ENCODE measurements at regions not wholly inside any gene's neighbourhood (a gene's known extent, or its start where the extent isn't known, plus 50 kb on each side); places are given as distances from the start of the nearest gene placed in this dataset.

DNA sequence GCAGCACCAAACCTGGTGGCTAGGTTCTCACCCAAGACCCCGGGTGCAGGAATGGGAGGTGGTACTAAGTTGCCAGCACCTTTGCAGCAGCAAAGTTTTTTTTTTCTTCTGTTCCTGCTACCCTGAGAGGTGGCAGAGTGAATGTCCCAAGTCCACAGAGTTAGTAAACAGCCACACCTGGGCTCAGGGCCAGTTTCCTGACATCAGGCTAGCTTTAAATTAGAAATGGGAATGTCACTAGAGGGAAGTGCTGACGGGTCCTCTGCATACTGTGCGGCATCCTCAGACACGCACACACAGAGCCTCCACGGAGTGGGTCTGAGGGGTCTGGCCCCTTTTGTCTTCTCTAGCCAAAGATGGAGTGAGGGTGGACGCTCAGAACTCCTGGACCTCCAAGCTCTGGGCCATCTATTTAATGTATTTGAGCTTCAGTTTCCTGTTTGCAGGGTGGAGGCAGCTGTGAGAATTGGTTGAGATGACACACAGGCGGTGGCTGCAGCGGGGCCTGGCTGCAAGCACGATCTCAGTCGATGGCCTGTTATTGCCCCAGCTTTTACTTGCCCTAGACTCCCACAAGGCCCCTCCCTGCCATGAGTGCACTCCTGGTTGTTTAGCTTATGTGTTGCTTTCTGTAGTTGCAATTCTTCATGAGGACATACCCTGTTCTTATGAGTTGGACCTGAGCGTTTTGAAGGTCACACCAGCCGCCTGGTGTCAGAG is 751.4 kb upstream of the HS6ST1 start (continued):
- TF ChIP-seq, protein P1, sequence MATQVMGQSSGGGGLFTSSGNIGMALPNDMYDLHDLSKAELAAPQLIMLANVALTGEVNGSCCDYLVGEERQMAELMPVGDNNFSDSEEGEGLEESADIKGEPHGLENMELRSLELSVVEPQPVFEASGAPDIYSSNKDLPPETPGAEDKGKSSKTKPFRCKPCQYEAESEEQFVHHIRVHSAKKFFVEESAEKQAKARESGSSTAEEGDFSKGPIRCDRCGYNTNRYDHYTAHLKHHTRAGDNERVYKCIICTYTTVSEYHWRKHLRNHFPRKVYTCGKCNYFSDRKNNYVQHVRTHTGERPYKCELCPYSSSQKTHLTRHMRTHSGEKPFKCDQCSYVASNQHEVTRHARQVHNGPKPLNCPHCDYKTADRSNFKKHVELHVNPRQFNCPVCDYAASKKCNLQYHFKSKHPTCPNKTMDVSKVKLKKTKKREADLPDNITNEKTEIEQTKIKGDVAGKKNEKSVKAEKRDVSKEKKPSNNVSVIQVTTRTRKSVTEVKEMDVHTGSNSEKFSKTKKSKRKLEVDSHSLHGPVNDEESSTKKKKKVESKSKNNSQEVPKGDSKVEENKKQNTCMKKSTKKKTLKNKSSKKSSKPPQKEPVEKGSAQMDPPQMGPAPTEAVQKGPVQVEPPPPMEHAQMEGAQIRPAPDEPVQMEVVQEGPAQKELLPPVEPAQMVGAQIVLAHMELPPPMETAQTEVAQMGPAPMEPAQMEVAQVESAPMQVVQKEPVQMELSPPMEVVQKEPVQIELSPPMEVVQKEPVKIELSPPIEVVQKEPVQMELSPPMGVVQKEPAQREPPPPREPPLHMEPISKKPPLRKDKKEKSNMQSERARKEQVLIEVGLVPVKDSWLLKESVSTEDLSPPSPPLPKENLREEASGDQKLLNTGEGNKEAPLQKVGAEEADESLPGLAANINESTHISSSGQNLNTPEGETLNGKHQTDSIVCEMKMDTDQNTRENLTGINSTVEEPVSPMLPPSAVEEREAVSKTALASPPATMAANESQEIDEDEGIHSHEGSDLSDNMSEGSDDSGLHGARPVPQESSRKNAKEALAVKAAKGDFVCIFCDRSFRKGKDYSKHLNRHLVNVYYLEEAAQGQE (IDR thresholded peaks at IDR 0.05), result no peak
- peak; percentile 41 for TF ChIP-seq SP1 (IDR thresholded peaks at IDR 0.05)

DNA sequence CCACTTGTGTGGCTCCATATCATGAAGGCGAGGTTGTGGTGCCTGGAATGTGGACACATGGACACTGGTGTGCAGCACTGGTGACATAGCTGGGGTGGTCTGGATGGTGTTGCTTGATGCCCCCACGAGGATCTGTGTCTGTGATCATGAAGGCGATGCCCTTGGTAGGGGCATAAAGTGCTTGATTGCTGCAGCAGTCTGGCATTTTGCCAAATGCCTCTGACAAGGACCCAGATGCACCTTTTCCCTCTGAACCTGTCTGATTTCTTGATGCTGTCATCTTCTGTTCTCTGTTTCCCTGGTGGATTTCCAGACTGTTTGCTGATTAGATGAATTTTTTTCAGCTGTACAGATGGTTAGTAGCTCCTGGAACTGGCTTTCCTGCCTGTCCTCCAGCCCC is 752.0 kb upstream of the HS6ST1 start:
- H3K27ac ChIP-seq (ENCODE audit: low read depth in 1 of 2, low read length in 2 of 2), result no peak overlapping the region
- no peaks in the 10 kb centered on the region for H3K36me3 ChIP-seq (ENCODE audit: control insufficient read depth in 4 of 4, insufficient read depth in 3 of 4, low read depth in 1 of 4, low read length in 3 of 4)
- H3K4me3 ChIP-seq (ENCODE audit: low read depth in 1 of 3, low read length in 3 of 3), result no peak overlapping the region
- DNase-seq (ENCODE audit: low spot score), result no peak
- peaks cover 0 to 17% (median 7%) of the 10 kb centered on the region in 4 donors for H3K4me1 ChIP-seq (ENCODE audit: control insufficient read depth in 4 of 4, insufficient read depth in 4 of 4, low read length in 3 of 4)
- TF ChIP-seq HNF4G (IDR thresholded peaks at IDR 0.05), result no peak
- TF ChIP-seq, protein P2, sequence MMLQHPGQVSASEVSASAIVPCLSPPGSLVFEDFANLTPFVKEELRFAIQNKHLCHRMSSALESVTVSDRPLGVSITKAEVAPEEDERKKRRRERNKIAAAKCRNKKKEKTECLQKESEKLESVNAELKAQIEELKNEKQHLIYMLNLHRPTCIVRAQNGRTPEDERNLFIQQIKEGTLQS (IDR thresholded peaks at IDR 0.05), result no peak
- no peak for TF ChIP-seq RAD21 (IDR thresholded peaks at IDR 0.05)
- TF ChIP-seq NR2F2 (IDR thresholded peaks at IDR 0.05), result no peak
- no peak for TF ChIP-seq JUND (IDR thresholded peaks at IDR 0.05)
- no peak for TF ChIP-seq GABPA (IDR thresholded peaks at IDR 0.05 in 1 of 2, conservative IDR thresholded peaks at IDR 0.05 in 1 of 2)
- TF ChIP-seq, protein P3, sequence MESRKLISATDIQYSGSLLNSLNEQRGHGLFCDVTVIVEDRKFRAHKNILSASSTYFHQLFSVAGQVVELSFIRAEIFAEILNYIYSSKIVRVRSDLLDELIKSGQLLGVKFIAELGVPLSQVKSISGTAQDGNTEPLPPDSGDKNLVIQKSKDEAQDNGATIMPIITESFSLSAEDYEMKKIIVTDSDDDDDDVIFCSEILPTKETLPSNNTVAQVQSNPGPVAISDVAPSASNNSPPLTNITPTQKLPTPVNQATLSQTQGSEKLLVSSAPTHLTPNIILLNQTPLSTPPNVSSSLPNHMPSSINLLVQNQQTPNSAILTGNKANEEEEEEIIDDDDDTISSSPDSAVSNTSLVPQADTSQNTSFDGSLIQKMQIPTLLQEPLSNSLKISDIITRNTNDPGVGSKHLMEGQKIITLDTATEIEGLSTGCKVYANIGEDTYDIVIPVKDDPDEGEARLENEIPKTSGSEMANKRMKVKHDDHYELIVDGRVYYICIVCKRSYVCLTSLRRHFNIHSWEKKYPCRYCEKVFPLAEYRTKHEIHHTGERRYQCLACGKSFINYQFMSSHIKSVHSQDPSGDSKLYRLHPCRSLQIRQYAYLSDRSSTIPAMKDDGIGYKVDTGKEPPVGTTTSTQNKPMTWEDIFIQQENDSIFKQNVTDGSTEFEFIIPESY (IDR thresholded peaks at IDR 0.05), result no peak
- no peak for TF ChIP-seq RXRA (IDR thresholded peaks at IDR 0.05)
- TF ChIP-seq SP1 (IDR thresholded peaks at IDR 0.05), result no peak
- no peak for TF ChIP-seq EGR1 (IDR thresholded peaks at IDR 0.05; ENCODE audit: low read depth in 2 of 2)
- H3K9me3 ChIP-seq (ENCODE audit: control insufficient read depth in 4 of 4, low read length in 3 of 4), result no peaks in the 10 kb centered on the region
- no peaks in the 10 kb centered on the region for H3K27me3 ChIP-seq (ENCODE audit: control insufficient read depth in 4 of 4, insufficient read depth in 4 of 4, low read length in 3 of 4)
- WGBS, result 83% methylated on average over 3 of the region's 3 CpGs
- no peak overlapping the region for H3K9ac ChIP-seq (ENCODE audit: low read depth in 1 of 2, low read length in 2 of 2)

GRCh38 chr2:129071531-129071930 is 752.9 kb upstream of the HS6ST1 start:
- 93% methylated on average over 6 of the region's 6 CpGs for WGBS
- no peak for TF ChIP-seq CTCF (IDR thresholded peaks at IDR 0.05; ENCODE audit: low read depth, low read length, missing input control)
- TF ChIP-seq, protein P4, sequence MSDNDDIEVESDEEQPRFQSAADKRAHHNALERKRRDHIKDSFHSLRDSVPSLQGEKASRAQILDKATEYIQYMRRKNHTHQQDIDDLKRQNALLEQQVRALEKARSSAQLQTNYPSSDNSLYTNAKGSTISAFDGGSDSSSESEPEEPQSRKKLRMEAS (IDR thresholded peaks at IDR 0.05), result no peak
- TF ChIP-seq FOXA2 (IDR thresholded peaks at IDR 0.05), result no peak
- TF ChIP-seq HNF4G (IDR thresholded peaks at IDR 0.05), result no peak
- no peak for TF ChIP-seq GABPA (IDR thresholded peaks at IDR 0.05 in 1 of 2, conservative IDR thresholded peaks at IDR 0.05 in 1 of 2)
- no peak for TF ChIP-seq TAF1 (conservative IDR thresholded peaks at IDR 0.05)
- TF ChIP-seq, protein P2 (IDR thresholded peaks at IDR 0.05), result no peak
- TF ChIP-seq HNF4A (conservative IDR thresholded peaks at IDR 0.05), result no peak
- TF ChIP-seq YY1 (IDR thresholded peaks at IDR 0.05), result no peak
- no peak for TF ChIP-seq NR2F2 (IDR thresholded peaks at IDR 0.05)
- TF ChIP-seq RAD21 (IDR thresholded peaks at IDR 0.05), result no peak
- TF ChIP-seq, protein P3 (IDR thresholded peaks at IDR 0.05), result no peak
- TF ChIP-seq JUND (IDR thresholded peaks at IDR 0.05), result no peak

More at GRCh38 chr2:129071531-129071930, 752.9 kb upstream of the HS6ST1 start:
- H3K4me3 ChIP-seq (ENCODE audit: low read depth in 1 of 3, low read length in 3 of 3), result no peak overlapping the region
- H3K36me3 ChIP-seq (ENCODE audit: control insufficient read depth in 4 of 4, insufficient read depth in 3 of 4, low read depth in 1 of 4, low read length in 3 of 4), result no peaks in the 10 kb centered on the region
- no peak overlapping the region for H3K27ac ChIP-seq (ENCODE audit: low read depth in 1 of 2, low read length in 2 of 2)
- H3K9me3 ChIP-seq (ENCODE audit: control insufficient read depth in 4 of 4, low read length in 3 of 4), result no peaks in the 10 kb centered on the region
- H3K9ac ChIP-seq (ENCODE audit: low read depth in 1 of 2, low read length in 2 of 2), result no peak overlapping the region
- H3K4me1 ChIP-seq (ENCODE audit: control insufficient read depth in 4 of 4, insufficient read depth in 4 of 4, low read length in 3 of 4), result peaks cover 0 to 17% (median 7%) of the 10 kb centered on the region in 4 donors
- DNase-seq (ENCODE audit: low spot score), result no peak
- no peaks in the 10 kb centered on the region for H3K27me3 ChIP-seq (ENCODE audit: control insufficient read depth in 4 of 4, insufficient read depth in 4 of 4, low read length in 3 of 4)

All from liver (tissue), 8 donors.